GM18508 (cell line): ENCODE measurements at regions not wholly inside any gene's neighbourhood (a gene's known extent, or its start where the extent isn't known, plus 50 kb on each side); places are given as distances from the start of the nearest gene placed in this dataset.

Source experiments
- ATAC-seq: cut with Tn5 transposase; IDR thresholded peaks from one replicate; pipeline ENCODE4 v1.9.1; 2021; ENCODE audit warnings: moderate number of reproducible peaks; ENCODE audit not compliant: insufficient read depth, unreplicated experiment

GRCh38 chr10:32174349-32174893, 118.2 kb upstream of the KIF5B start:
- ATAC-seq: no peak

DNA sequence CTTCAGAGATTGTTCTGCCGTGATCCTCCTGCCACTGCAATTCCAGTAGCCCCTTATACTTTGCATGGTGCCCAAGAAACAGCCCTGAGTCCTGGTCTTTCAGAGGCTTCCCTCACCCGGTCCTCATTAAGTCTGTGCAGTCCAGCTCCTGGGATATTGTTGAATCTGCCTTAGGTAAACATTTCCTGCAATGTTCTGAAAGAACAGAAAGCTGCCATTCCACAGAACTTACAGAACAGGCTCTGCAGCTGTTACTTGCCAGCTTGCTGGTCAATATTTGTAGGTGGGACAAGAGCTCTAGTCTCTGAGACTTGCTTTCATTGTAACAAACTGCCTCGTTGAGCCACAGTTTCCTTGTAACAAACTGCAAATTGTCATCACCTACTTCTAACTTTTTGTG, 115.0 kb upstream of the KIF5B start:
- ATAC-seq: no peak

DNA sequence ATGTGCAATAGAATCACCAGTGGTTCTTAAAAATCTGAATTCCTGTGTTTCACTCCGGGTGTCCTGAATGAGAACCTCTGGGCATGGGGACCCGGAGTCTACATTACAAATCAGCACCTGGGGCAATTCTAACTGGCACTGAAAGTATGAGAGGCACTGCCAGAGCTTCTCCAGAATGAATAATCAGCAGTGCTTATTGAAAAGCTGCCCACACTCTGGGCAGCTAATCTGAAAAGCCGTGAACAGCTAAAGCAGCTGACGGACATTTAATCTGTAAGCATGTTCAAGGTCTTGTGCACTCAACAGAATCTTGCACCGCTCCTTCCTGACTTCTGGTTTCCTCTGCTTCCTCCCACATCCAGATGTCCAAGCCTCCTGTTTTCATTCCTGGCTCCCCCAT, 113.3 kb upstream of the KIF5B start:
- no peak for ATAC-seq

- ATAC-seq: no peak
Measured at GRCh38 chr10:32167450-32167849, 111.2 kb upstream of the KIF5B start.

GRCh38 chr10:32166365-32166764, 110.1 kb upstream of the KIF5B start:
- no peak for ATAC-seq

DNA sequence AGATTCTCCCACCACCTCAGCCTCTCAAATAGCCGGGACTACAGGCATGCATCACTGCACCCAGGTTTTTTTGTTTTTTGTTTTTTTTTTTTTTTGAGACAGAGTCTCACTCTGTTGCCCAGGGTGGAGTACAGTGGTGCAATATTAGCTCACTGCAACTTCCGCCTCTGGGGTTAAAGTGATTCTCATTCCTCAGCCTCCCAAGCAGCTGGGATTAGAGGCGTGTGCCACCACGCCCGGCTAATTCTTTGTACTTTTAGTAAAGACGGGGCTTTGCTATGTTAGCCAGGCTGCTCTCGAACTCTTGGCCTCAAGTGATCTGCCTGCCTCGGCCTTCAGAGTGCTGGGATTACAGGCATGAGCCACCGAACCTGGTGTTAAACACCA, 107.5 kb upstream of the KIF5B start:
- no peak for ATAC-seq

DNA sequence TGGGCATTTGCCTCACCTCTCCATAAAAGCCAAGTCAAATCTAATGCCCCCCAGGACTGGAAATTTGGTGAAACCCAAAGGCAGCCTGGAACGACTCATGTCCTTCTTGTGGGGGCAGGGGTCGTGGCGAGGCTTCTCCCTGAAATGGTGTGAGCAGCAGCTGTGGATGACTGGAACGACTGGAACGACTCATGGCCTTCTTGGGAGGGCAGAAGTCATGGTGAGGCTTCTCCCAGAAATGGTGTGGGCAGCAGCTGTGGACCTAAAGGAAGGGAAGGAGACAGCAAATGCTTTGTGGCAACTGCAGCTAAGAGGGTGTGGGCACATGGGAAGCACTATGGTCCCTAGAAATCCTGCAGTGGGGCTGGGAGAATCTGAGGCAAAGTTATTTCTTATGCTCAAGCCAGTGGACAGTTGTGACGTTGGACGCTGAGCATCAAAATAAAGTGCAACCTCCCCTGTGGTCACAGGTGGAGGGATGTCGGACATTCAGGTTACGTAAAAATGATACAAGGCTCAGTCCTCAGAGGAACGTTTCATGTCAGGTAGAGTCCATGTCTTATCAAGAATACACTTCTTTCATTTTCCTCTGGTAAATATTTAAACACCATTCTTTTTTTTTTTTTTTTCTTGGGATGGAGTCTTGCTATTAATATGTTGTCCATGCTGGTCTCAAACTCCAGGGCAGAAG, 107.0 kb upstream of the KIF5B start:
- no peak for ATAC-seq

- ATAC-seq: no peak
Measured at GRCh38 chr10:32161586-32161985, 105.4 kb upstream of the KIF5B start.

- no peak for ATAC-seq
Measured at GRCh38 chr10:32160864-32161263, 104.6 kb upstream of the KIF5B start.

- no peak for ATAC-seq
Measured at GRCh38 chr10:32159264-32159663, 103.0 kb upstream of the KIF5B start.

DNA sequence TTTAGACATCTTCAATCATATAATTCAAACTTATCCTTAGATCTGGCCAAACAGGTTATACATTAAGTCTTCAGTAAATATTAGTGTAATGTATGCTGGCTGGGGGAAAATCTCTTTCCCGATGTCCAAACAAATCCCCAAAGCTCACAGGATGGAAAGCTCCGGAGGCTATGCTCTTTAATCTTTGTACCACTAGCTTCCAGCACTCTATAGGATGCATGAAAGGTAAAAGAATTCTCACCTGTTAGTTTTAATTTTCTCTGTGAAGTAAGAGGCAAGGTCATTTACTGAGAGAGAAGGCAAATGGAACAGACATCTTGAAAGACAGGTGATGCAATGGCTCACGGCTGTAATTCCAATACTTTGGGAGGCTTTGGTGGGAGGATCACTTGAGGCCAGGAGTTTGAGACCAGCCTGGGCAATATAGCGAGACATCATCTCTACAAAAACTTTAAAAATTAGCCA, 99.8 kb upstream of the KIF5B start:
- no peak for ATAC-seq

GRCh38 chr10:32155075-32155516, 98.9 kb upstream of the KIF5B start:
- no peak for ATAC-seq

- no peak for ATAC-seq
Measured at GRCh38 chr10:32153931-32154330, 97.7 kb upstream of the KIF5B start.

DNA sequence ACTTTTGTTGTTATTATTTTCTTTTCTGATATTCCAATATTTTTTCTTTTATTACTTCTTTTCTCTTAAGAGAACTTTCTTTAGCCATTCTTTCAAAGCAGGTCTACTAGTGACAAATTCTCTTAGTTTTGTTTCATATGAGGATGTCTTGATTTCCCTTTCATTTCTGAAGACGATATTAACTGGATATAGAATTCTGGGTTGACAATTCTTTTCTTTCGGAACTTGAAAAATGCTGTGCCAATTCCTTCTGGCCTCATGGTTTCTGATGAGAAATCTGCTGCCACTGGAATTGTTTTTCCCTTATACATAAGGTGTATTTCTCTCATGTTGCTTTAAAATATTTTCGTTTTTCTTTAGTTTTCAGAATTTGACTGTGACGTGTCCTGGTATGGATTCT, 97.0 kb upstream of the KIF5B start:
- ATAC-seq: no peak

GRCh38 chr10:32151871-32152270, 95.6 kb upstream of the KIF5B start:
- no peak for ATAC-seq

DNA sequence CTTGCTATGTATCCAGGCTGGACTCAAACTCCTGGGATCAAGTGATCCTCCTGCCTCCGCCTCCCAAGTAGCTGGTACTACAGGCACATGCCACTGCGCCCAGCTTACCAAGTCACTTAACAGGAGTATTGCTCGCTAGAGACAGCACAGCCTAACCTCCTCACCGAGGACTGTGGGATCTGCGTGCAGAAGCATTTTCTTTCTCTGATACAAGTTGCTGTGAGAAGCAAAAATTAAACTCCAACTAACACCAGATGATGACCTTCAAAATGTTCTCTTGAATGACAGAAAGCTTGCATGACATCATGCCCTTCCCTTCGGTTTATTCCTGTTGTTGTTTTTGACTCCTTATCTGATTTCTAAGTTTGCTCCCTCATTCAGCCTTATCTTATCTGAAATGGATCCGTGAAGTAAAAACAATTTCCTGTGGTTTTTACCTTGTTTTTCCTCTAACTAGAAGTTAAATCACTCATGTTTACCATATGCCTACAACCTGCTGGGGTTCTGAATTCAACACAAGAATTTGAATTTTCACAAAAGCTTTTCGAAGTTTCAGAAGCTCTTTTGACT, 94.4 kb upstream of the KIF5B start:
- ATAC-seq: no peak

GRCh38 chr10:32149252-32149955, 93.2 kb upstream of the KIF5B start:
- ATAC-seq: peak; percentile 83

DNA sequence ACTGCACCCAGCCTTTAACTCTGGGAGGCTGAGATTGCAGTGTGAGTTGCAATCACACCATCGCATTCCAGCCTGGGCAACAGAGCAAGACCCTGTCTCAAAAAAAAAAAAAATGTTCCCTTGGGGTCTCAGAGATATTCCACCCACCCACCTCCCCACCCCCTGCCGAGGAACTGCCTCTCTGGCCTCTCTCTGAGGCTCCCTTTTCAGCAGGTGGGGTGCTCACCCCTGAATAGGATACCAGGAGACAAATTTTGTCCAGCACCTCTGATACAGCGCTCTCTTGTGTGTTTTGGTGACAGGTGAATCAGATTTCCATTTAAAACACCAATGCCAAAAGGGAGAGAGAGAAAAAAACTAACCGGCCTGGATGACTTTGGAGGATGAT, 92.6 kb upstream of the KIF5B start:
- no peak for ATAC-seq

GRCh38 chr10:32147730-32148129, 91.5 kb upstream of the KIF5B start:
- no peak for ATAC-seq

DNA sequence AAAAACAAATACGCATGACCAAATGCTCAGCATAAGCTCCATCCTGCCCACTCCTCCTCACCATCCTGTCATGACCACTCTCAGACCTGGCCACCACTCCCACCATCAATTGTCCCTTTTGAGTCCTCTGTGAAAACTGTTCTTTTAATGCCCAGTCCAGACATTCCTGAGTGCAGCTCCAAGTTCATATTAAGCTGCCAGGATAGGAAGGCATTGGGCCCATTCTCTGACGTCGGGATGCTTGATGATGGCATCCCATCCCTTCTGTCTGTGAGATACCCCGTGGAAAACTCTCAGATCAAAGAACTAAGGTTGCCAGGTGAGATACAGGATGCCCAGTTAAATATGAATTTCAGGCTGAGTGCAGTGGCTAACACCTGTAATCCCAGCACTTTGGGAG, 89.9 kb upstream of the KIF5B start:
- ATAC-seq: no peak
